ENCODE measurements at regions not wholly inside any gene's neighbourhood (a gene's known extent, or its start where the extent isn't known, plus 50 kb on each side); places are given as distances from the start of the nearest gene placed in this dataset.

DNA sequence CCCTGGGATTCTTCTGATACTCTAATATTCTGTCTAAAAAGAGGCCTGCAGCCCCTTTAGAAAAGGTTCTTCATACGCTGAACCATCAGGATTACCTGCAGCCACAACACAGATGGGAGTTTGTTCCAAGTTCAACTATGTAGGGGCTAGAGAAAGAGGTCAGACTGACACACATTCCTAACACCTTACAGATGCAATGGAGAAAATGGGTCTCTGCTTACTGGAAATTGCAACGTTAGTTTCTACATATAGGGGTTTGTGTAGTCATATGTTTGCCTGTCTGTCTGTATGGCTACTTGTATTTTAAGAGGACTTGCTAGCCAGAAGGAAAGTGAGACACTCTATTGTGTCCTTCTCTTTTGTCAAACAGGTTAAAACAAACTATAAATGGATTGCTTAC lies 618.5 kb downstream of the INHBA start:
- H3K36me3 Mint-ChIP-seq (ENCODE audit: low read depth), result no peaks in the 10 kb centered on the region
- no peak overlapping the region for H3K27ac Mint-ChIP-seq
- no peak overlapping the region for H3K4me3 Mint-ChIP-seq
- DNase-seq, result no peak
- ATAC-seq, result no peak
- H3K9me3 Mint-ChIP-seq, result peaks cover 13% of the 10 kb centered on the region
- no peaks in the 10 kb centered on the region for H3K4me1 Mint-ChIP-seq
- H3K27me3 Mint-ChIP-seq, result no peaks in the 10 kb centered on the region

GRCh38 chr7:41069635-41070034 lies 633.3 kb downstream of the INHBA start:
- Mint-ChIP-seq H3K9me3 (peaks cover 9% of the 10 kb centered on the region), H3K4me3 (no peak overlapping the region), H3K27me3 (no peaks in the 10 kb centered on the region), H3K36me3 (ENCODE audit: low read depth) (no peaks in the 10 kb centered on the region), H3K27ac (no peak overlapping the region), H3K4me1 (no peaks in the 10 kb centered on the region)
- DNase-seq (no peak), ATAC-seq (no peak)

- Mint-ChIP-seq H3K27ac (no peak overlapping the region), H3K4me3 (no peak overlapping the region), H3K27me3 (no peaks in the 10 kb centered on the region), H3K9me3 (peaks cover 9% of the 10 kb centered on the region), H3K36me3 (ENCODE audit: low read depth) (no peaks in the 10 kb centered on the region), H3K4me1 (no peaks in the 10 kb centered on the region)
- no peak for ATAC-seq
- DNase-seq, result no peak
Measured at GRCh38 chr7:41067576-41067975, 635.3 kb downstream of the INHBA start.

GRCh38 chr7:41065663-41066062 lies 637.2 kb downstream of the INHBA start:
- Mint-ChIP-seq H3K36me3 (ENCODE audit: low read depth) (no peaks in the 10 kb centered on the region), H3K4me1 (no peaks in the 10 kb centered on the region), H3K27me3 (no peaks in the 10 kb centered on the region), H3K27ac (no peak overlapping the region), H3K4me3 (no peak overlapping the region), H3K9me3 (peaks cover 9% of the 10 kb centered on the region)
- ATAC-seq (no peak), DNase-seq (no peak)

DNA sequence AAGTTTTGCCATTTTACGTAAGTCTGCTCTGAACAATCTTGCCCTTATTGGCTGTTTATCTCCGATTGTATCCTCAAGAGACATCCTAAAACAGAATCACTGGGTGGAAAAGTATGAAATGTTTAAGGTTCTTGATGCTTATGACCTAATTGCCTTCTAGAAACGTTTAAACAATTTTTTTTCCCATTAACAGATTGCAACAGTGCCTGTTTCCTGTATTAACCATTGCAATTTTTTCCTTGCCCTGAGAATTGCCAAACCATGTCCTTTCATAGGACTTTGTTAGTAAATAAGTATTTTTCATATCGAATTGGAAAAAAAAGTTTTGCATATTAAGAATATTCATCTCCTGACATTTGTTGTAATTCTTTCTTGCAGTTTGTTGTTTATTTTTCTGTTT lies 639.8 kb downstream of the INHBA start:
- Mint-ChIP-seq H3K9me3 (peaks cover 3% of the 10 kb centered on the region), H3K4me1 (no peaks in the 10 kb centered on the region), H3K36me3 (ENCODE audit: low read depth) (no peaks in the 10 kb centered on the region), H3K27ac (no peak overlapping the region), H3K4me3 (no peak overlapping the region), H3K27me3 (no peaks in the 10 kb centered on the region)
- ATAC-seq (no peak), DNase-seq (no peak)

DNA sequence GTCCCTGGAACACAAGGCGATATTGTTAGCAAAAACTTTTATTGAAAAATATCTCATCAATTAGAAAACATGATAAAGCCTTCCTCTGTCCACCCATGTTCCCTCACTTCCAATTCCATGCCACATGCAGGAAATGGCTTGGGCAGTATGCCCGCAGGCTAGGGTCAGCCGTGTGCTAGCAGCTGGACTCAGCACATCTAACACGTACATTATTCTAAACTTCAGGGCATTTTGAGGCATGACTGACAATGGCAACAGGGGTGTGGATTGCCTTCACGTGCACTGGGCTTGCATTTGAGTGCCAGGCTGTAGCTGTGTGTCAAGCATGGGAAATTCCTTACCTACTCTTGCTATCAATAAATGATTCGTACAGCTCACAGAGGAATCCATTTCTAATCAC lies 642.1 kb downstream of the INHBA start:
- no peak for DNase-seq
- H3K9me3 Mint-ChIP-seq, result peaks cover 6% of the 10 kb centered on the region
- no peak overlapping the region for H3K27ac Mint-ChIP-seq
- no peak overlapping the region for H3K4me3 Mint-ChIP-seq
- no peaks in the 10 kb centered on the region for H3K4me1 Mint-ChIP-seq
- H3K27me3 Mint-ChIP-seq, result no peaks in the 10 kb centered on the region
- H3K36me3 Mint-ChIP-seq (ENCODE audit: low read depth), result no peaks in the 10 kb centered on the region
- ATAC-seq, result no peak

DNA sequence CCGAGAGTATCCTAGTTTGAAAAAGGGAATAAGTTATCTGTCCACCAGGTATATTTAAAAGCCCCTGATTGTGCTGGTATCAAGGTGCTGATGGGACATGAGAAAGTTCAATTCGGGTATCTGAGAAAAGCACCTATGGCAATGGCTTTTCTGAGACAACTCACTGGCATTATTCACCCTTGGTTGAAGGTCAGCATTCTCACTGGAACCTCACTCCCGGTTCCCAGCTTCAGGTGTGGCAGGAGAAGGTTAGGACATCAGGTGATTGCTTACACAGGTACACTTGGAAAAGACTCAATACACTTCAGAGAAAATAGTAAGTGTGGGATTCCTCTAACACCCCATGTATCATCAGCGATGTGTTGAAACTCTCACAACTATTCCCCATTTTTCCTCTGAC lies 643.1 kb downstream of the INHBA start:
- ATAC-seq, result no peak
- no peaks in the 10 kb centered on the region for H3K4me1 Mint-ChIP-seq
- H3K27ac Mint-ChIP-seq, result no peak overlapping the region
- H3K9me3 Mint-ChIP-seq, result peaks cover 6% of the 10 kb centered on the region
- H3K27me3 Mint-ChIP-seq, result no peaks in the 10 kb centered on the region
- H3K4me3 Mint-ChIP-seq, result no peak overlapping the region
- no peak for DNase-seq
- no peaks in the 10 kb centered on the region for H3K36me3 Mint-ChIP-seq (ENCODE audit: low read depth)

DNA sequence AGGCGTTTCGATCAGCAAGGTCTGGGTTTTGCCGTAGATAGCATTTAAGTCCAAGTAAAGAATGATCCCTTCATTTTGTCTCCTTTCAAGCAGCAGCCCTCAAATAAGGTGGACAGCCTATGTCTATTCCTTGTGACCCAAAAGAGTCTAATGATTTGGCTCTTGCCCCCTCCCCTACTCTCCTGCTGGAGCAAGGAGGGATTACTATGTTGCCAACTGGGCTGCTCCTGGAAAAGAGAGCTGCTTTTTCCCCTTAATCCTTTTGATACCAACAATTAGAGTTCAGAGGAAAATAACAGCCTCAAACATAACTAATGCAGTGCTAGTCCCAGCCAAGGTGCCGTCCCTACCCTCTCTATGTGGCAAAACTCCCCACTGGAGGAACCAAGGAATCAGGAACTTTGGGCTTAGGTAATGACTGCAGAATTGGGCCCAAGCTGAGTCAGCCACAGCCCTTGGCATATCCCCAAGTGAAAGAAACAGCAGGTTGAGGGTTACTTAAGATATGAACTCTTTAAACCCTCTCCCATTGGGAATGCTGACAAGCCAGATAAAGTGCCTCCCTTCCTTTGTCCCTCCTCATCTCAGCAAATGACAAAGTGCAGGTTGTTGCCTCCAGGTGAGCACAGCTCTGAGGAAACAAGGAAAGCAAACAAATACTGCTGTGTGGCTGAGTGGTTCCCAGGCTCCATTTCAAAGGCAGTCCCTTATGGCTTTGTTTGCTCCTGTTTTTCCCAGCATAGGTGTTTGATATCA lies 643.7 kb downstream of the INHBA start:
- H3K9me3 Mint-ChIP-seq, result peaks cover 6% of the 10 kb centered on the region
- H3K36me3 Mint-ChIP-seq (ENCODE audit: low read depth), result no peaks in the 10 kb centered on the region
- H3K4me1 Mint-ChIP-seq, result no peaks in the 10 kb centered on the region
- DNase-seq (no peak), ATAC-seq (no peak)
- no peak overlapping the region for H3K27ac Mint-ChIP-seq
- H3K27me3 Mint-ChIP-seq, result no peaks in the 10 kb centered on the region
- no peak overlapping the region for H3K4me3 Mint-ChIP-seq

GRCh38 chr7:41054960-41055661 lies 647.8 kb downstream of the INHBA start:
- no peaks in the 10 kb centered on the region for H3K36me3 Mint-ChIP-seq (ENCODE audit: low read depth)
- H3K27ac Mint-ChIP-seq, result no peak overlapping the region
- H3K9me3 Mint-ChIP-seq, result peaks cover 6% of the 10 kb centered on the region
- no peak for DNase-seq
- ATAC-seq, result no peak
- H3K27me3 Mint-ChIP-seq, result no peaks in the 10 kb centered on the region
- no peak overlapping the region for H3K4me3 Mint-ChIP-seq
- H3K4me1 Mint-ChIP-seq, result no peaks in the 10 kb centered on the region

GRCh38 chr7:41053820-41054219 lies 649.1 kb downstream of the INHBA start:
- ATAC-seq, result no peak
- H3K9me3 Mint-ChIP-seq, result peaks cover 6% of the 10 kb centered on the region
- H3K27me3 Mint-ChIP-seq, result no peaks in the 10 kb centered on the region
- no peaks in the 10 kb centered on the region for H3K36me3 Mint-ChIP-seq (ENCODE audit: low read depth)
- no peak overlapping the region for H3K4me3 Mint-ChIP-seq
- no peaks in the 10 kb centered on the region for H3K4me1 Mint-ChIP-seq
- no peak overlapping the region for H3K27ac Mint-ChIP-seq
- DNase-seq, result no peak

DNA sequence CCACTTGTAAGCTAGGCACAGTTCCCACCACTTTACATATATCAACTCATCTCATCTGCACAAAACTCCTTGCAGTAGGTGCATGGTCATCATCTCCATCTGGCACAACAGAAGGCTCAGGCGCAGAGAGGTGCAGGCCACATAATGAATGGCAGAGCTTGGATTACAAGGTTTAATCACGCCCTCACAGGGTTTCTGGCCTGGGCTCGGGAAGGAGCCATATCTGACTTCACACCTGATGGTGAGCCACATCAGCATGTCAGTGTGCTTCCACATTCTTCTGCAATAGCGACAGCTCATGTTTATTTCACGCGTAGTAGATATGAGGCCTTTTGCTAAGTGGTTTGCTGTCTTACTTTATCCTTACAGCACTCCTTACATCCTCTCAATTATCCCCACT lies 650.2 kb downstream of the INHBA start:
- ATAC-seq (no peak), DNase-seq (no peak)
- Mint-ChIP-seq H3K9me3 (peaks cover 6% of the 10 kb centered on the region), H3K27me3 (no peaks in the 10 kb centered on the region), H3K27ac (no peak overlapping the region), H3K4me3 (no peak overlapping the region), H3K36me3 (ENCODE audit: low read depth) (no peaks in the 10 kb centered on the region), H3K4me1 (no peaks in the 10 kb centered on the region)

DNA sequence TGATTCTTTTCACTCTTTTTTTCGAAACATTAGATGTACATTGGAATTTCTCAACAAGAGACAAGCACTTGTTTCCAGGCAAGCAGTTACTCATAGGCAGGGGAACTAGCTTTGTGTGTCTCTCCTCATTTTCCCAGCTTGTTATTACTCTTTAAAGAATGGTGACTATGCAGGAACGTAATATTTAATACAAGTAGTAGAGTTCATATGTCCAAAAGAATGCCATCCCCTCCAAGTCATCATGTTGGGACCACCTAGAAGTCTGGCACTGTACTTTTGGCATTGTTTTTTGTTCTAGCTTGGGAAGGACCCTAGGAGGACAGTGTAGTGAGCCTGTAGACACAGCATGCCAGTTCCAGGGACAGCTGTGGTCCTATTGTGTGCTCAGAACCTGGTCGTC lies 650.7 kb downstream of the INHBA start:
- Mint-ChIP-seq H3K36me3 (ENCODE audit: low read depth) (no peaks in the 10 kb centered on the region), H3K27me3 (no peaks in the 10 kb centered on the region), H3K27ac (no peak overlapping the region), H3K4me3 (no peak overlapping the region), H3K9me3 (peaks cover 6% of the 10 kb centered on the region), H3K4me1 (no peaks in the 10 kb centered on the region)
- ATAC-seq (no peak), DNase-seq (no peak)

DNA sequence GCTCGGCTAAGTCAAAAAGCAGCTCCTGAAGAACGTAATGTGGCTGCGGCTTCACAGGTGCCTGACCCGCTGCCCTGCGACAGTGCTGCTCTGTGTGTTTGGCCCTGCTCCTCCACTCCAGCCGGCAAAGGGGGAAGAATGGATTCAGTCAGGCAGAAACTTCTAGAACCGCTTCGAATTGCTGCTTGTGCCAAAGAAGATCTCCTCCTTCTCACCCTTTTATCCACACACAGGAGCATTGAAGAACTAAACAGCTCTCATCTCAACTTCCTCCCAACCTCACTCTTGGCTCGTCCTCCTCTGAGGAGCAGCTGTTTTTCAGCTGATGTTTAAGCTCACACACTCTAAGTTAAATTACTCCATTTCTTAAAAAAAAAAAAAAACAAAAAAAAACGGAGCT lies 651.4 kb downstream of the INHBA start:
- Mint-ChIP-seq H3K4me3 (no peak overlapping the region), H3K4me1 (no peaks in the 10 kb centered on the region), H3K36me3 (ENCODE audit: low read depth) (no peaks in the 10 kb centered on the region), H3K27ac (no peak overlapping the region), H3K9me3 (peaks cover 2% of the 10 kb centered on the region), H3K27me3 (no peaks in the 10 kb centered on the region)
- no peak for DNase-seq
- no peak for ATAC-seq

DNA sequence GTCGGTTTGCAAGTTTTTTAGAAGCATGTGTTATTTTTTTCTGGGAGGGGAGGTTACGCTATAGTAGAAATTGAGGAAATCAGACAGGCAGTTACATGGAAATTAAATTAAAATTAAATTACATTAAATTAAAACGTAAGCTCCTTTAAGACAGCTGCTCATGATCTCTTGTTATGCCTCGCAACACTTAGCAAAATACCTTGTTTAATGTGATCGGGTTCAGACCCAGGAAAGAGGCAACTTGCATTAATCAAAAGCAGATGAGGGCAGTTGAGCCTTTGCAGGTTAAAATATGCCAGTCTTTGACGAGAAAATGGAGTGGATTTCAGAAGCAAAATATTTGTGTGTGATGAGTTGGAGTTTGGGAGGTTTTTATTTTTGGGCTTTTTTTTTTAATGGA lies 651.8 kb downstream of the INHBA start:
- no peaks in the 10 kb centered on the region for H3K27me3 Mint-ChIP-seq
- no peak overlapping the region for H3K4me3 Mint-ChIP-seq
- H3K4me1 Mint-ChIP-seq, result no peaks in the 10 kb centered on the region
- no peak for DNase-seq
- no peak overlapping the region for H3K27ac Mint-ChIP-seq
- no peak for ATAC-seq
- H3K36me3 Mint-ChIP-seq (ENCODE audit: low read depth), result no peaks in the 10 kb centered on the region
- no peaks in the 10 kb centered on the region for H3K9me3 Mint-ChIP-seq

DNA sequence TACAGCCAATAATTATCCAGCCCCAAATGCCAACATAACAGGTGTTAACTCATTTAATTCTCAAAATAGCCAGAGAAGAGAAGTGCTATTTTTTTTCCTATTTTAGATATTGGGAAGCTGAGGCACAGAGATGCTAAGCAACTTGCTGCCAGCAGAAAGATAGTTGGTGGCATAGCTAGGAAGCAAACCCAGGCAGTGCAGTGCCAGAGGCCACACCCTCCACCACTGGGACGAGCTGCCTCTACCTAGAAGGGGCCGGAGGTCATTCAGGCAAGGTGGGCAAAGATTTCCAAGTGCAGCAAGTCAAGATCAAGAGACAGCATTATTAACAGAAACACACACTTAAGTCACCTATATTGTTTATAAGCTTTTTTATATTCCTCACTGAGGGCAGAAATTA lies 654.1 kb downstream of the INHBA start:
- no peaks in the 10 kb centered on the region for H3K4me1 Mint-ChIP-seq
- DNase-seq (no peak), ATAC-seq (no peak)
- H3K9me3 Mint-ChIP-seq, result no peaks in the 10 kb centered on the region
- H3K4me3 Mint-ChIP-seq, result no peak overlapping the region
- no peak overlapping the region for H3K27ac Mint-ChIP-seq
- no peaks in the 10 kb centered on the region for H3K27me3 Mint-ChIP-seq
- no peaks in the 10 kb centered on the region for H3K36me3 Mint-ChIP-seq (ENCODE audit: low read depth)

All from activated naive CD8-positive, alpha-beta T cell treated with anti-CD3 and anti-CD28 coated beads, Interleukin-2, amount 50 U/mL, for 24 hours (primary cell).